IPS-NIHi7 (cell line): ENCODE measurements at regions not wholly inside any gene's neighbourhood (a gene's known extent, or its start where the extent isn't known, plus 50 kb on each side); places are given as distances from the start of the nearest gene placed in this dataset.
"Not testable (repeated sequence)": the region's sequence is repeated elsewhere in the genome, so short reads cannot be mapped to it uniquely, and the experiment has no call there.

Source experiments
- DNase-seq: peaks from one replicate; pipeline ENCODE4 v3.0.0; 2012; ENCODE audit warnings: mixed read lengths; ENCODE audit errors: extremely low spot score

DNA sequence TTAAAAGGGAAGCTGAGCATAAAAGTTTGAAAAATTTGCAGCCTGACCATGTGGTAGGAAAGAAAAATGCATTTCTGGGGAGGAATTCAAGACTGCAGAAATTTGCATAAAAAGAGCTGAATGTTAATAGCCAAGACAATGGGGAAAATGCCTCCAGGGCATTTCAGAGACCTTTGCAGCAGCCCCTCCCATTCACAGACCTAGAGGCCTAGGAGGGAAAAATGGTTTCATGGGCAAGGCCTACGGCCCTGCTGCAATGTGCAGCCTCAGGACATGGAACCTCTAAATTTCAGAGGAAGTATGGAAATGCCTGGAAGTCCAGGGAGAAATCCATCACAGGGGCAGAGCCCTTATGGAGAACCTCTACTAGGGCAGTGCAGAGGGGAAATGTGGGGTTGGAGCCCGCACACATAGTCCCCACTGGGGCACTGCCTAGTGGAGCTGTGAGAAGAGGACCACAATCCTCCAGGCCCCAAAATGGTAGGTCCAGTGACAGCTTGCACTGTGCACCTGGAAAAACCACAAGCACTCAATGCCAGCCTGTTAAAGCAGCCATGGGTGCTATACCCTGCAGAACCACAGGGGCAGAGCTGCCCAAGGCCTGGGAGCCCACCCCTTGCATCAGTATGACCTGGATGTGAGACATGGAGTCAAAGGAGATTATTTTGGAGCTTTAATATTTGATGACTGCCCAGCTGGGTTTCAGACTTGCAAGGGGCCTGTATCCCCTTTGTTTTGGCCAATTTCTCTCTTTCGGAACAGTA lies 243.8 kb downstream of the DNAJB9 start:
- DNase-seq, result no peak

DNA sequence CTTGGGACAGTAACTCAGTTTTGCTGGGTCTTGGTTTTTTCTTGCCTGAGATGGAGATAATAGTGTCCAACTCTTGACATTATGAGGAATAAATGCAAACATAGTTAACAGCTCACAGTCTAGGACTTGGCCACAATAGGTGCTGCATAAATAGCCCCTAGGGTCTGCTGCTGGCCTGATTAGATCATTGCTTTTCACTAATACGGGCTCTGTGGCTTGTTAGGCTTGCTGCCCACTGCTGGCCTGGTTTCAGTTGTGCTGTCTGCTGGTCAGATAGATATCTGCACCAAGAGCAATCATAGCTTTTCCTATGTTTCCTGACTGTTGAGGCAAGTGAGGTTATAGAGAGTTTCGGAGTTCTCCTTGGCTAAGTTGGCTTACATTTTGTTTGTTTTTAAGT lies 246.1 kb downstream of the DNAJB9 start:
- DNase-seq, result peak; percentile 15

DNA sequence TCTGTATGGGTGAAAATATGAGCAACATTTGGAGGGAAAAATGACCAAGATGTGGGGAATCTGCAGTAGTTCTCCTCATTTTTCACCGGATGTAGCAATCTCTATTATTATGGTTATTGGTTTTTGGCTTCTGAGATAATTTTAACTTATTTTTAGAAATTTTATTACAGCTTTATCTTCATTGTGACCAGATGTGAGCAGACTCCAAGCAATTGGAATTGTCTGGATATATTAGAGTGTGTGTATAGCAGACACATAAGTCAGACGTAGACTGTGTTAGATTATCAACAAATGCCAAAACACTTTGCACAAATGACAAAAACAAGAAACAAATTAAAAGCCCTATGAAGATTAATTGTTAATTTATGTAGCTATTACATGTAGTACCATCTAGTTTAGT lies 249.1 kb downstream of the DNAJB9 start:
- no peak for DNase-seq

DNA sequence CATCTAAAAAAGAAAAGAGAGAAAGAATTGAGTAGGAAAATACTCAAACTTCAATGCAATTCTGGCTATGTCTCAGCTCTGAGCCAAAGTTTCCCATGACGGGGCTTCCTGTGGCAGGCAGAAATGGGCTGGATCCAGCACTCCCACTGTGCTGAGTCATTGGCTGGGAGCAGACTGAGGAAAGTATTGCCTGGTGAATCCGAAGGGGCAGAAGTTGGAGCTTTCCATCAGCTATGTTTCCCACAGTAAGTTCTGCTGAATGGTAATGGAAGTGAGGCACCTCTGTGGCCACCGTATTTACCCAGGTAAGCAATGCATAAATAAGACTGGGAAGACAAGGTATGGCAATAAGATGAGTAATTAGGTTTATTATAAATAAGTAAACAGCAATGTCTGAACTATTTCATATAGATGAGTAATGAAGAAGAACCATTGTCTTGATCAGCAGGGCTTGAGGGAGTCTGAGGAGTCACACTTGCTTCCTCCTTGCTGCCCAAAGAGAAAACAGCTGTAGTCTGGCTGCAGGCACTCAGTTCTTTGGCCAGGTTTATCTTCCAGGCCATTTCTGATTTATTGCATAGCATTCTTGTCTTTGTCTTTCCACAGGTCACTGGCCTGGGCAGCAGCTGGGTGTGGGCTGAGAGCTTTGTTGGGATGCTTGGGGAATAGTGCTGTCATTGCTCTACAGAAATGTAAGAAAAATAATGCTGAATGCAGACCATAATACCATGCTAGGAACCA lies 255.3 kb downstream of the DNAJB9 start:
- peak; percentile 51 for DNase-seq

DNA sequence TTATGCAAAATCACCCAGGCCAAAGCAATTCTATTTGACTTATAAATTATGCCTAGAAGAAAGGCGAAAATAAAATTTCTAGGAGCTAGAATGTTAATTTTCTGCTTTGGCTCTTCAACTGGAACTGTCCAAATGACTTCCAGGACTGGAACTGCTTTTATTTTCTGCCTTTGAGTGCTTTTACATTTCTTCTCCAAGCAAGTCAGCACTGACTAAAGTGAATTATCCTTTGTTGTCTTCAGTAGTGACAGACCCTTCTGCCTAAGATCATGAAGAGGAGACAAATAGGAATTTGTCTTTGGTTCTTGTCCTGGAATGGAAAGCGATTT lies 255.9 kb downstream of the DNAJB9 start:
- DNase-seq, result no peak

DNA sequence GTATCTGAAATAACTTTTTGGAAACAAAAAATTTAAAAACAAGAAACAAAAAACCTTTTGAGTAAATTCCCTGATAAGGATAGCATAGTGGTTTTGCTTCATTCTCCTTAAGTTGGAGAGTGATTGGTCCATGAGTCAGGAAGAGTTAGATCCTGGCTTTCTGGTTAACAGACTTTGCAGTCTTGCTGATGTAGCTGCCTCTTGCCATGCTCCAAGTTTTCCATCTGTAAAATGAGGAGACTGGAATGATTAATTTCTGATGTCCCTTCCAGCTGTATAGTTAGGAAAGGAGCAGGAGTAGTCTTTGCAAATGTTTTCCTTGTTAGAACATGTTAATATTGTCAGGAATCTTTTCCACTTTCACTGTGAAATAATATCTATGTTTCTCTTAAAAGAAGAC lies 266.6 kb downstream of the DNAJB9 start:
- no peak for DNase-seq

DNA sequence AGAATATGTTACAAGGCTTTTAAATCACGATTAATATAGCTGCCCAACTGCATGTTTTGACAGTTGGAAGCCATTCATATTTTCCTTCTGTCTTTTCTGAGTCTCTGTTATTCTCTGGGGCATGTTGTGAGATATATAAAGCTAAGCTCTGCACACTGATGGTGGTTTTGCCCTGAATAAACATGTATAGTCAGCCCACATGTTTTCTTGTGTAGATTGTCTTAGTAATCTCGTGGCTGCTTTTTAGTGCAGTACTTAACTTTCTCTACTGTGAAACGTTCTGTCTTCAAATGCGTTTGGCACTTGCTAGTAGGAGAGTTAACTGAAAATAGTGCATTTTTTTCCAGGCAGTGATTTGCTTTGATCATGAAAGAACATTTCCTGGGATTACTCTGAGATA lies 268.5 kb downstream of the DNAJB9 start:
- DNase-seq, result no peak

DNA sequence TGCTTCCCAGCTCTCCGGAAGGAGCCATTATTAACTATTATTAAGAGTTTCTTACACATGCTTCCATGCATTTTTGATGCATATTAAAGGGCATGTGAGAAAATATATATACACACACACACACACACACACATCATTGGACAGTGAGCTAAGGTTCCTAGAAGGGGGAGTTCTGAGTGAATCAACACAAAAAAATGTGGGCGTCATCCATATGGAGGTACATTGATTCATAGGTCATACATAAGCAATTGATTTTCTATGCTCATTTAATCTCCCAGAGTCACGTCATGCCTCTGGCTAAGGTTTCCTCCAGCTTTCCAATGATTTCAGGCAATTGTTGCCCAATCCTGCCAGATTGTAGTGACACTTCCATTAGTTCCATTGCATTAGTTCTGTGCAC lies 269.4 kb downstream of the DNAJB9 start:
- no peak for DNase-seq

DNA sequence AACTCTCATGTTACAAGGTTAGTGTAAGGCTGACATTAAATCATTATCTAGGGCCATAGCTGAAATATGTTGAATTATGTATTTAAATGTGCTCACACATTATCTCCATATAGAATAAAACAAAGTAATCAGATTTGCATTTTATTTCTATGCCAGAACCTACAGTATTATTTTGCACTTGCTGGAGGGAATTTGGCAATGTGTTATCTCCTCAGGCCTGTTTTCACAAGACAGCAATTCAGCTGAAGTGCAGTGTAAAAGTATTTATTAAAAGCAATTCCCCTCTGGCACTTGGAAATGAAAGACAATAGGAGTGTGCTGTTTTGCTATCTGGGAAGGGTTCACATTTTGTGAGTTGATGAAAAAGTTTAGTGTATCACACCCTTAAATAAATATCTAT lies 276.3 kb downstream of the DNAJB9 start:
- DNase-seq, result no peak

DNA sequence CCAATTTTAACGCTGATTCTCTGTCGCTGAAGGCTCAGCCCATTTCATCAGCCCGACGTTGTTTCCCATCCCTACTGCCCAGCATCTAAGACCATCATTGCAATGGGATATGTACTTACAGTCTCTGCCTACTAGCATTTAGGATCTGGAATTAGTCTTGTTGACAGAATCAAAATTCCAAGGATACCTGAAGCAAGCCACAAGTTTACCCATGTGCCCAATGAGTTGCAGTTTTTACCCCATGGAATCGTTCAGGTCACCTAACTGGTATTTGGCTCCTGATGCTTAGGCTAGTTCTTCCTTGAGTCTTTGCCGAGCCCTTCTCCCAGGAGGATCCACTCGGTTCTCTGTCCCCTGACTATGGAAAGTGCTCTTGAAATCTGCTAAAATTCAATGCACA lies 276.8 kb downstream of the DNAJB9 start:
- no peak for DNase-seq

DNA sequence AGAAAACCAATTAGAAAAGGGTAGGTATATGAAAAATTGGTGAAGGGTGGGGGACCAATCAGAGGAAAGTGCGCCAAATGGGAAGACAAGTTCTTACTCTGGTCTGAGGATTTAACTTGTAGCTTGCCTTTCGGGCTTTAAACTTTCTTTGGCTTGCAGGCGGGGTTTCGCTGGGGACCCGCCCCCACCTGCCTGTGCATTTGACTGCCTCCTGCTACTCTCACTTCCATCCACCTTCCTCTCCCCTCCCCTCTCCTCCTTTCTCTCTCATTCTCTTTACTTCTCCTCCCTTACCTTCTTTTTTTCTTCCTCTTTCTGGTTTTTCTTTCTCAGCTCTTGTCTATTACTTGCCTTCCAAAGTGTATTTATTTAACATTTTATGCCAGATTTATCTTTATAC lies 278.8 kb downstream of the DNAJB9 start:
- DNase-seq, result peak; percentile 16

DNA sequence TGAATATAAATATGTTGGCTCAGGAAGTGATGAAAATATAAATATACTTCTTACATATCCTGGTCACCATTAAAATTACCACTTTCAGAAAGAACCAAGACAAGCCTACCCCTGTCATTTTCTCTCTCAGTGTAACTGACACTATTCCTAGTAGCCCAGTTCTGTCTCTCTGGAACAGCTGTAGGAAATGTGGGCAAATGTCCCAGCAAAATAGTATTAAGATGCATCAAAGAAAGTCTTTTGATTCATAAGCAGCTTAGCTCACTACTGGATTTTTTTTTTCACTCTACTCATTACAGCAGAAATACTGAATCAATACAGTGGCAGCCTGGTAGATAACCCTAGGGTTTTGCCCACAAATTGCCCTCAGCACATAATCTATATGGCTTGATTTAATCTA lies 290.9 kb downstream of the DNAJB9 start:
- no peak for DNase-seq

DNA sequence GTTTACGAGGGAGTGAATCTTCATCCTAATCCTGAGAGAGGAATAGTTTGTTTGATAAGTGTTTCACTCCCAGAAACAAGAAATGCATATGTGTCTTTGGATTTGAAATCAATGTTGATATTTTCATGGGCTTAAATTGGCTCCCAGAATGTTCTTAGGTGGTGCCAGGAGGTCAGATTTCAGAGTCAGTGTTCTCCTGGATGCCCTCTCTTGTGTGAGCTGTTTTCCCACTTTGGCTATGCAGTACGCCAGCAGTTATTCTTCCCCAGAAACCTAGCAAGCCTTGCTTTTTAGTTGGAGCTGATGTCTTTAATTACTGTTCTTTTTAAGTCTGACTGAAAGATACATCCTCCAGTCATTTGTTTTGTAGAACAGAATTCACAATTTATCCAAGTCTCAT lies 291.4 kb downstream of the DNAJB9 start:
- no peak for DNase-seq

DNA sequence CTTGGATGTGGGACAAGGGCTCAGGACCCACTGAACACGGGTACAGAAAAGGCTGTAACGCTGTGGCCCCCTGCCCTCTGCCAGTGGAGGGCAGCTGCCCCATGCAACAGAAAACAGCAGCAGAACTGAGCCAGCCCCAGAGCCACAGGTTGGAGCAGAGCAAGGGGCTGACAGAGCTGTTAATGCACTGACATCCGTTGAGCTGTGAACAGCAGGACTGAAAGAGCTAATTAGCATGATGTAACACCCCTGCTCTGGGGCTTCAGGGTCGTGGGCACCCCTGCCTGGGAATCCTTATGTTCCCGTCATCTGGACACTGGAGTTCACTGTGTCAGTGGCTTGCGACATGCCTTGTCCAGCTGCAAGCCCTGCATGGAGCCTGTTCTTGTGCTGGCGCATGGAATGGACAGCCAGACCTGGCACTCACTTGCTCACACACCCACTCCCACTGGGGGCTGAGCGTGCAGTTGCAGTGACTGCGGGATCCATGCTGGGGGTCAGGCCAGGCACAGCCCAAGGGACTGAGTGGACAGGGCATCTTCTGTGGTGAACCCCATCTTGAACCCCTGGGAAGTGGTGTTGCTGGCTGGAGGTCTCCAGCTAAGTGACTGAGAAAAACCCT lies 293.7 kb downstream of the DNAJB9 start:
- no peak for DNase-seq

DNA sequence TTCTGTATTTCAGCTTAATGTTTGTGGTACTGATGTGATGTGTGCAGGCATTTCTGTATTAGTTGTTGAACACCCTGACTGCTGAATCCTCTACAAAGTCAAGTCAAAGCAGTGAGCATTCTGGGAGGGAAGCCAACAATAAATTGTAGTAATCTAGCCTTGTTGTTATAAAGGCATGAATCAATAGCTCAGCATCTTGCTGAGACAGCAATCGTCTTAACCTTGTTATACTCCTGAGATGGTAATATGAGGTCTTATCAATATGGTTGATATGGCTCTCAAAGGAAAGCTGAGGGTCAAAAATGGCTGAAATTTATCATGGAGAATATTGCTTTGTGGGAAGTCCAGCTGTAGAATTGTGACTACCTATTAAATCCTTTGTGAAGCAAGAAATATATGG lies 299.4 kb downstream of the DNAJB9 start:
- no peak for DNase-seq

DNA sequence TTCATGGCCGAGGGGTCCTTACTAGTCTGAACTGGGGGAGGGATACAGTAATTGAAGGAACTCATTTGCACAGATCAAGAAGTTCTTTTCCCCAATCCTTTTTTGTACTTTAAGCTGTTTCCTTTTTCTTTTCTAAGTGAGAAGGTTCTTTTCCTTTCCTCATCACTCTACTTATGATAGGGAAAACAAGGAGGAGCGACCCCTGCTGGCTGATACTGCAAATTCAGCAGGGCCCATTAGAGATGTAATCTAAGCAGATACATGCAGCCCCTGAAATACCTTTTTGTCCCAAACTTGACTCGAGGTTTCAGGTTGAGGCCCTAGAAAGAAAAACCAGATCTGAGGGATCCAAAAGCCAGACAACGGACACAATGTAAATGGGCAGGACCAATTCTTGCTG lies 305.5 kb downstream of the DNAJB9 start:
- DNase-seq, result peak; percentile 58

DNA sequence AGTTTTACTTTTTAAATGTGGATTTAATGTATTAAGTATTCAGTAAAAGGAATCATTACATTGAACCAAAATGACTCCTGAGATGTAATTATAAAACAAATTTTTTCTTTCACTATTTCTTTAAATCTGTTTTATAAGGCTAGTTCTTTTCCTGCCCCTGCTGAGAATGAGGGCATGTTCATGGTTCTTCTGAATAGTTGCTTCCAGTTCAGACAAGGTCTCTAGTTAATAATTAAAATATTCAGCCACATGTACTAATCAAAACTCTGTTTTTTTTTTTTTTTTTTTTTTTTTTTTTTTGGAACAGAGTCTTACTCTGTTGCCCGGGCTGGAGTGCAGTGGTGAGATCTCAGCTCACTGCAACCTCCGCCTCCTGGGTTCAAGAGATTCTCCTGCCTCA lies 321.2 kb downstream of the DNAJB9 start:
- DNase-seq, result no peak

DNA sequence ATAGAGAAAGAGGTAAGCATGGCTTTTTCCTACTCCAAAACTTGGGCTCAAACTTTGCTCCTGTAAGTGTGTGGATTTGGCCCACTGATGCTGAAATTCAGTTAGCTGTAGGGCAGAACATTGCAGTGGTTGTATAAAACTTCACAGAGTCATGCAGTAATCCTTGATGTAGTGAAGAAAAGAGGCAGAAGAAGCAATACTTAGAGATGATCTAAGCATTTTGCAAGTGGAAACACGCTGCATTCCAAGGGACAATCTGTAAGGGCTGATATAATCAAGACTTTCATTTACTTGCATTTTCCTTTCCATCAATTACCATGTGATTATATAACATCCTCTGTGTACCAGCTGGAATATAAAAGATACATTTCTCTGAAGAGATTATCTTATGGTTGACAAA lies 338.8 kb downstream of the DNAJB9 start:
- no peak for DNase-seq

DNA sequence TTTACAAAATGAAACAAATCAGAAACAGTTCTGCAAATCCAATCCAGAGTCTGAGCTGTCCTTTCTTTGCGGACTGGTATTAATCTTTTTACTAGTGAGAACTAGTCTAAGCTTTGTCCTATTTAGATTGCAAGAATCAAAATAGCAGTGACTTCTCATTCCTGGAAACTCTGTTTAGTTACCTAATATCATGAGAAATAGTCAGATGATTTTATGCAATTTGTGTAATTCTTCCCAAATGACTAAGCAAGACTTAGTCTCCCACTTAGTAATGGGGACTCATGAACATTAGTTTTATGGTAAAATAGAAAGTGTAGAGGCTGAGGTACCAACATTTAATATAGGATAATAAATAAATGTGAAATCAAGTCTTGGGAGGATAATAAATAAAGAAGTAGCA lies 341.3 kb downstream of the DNAJB9 start:
- no peak for DNase-seq

DNA sequence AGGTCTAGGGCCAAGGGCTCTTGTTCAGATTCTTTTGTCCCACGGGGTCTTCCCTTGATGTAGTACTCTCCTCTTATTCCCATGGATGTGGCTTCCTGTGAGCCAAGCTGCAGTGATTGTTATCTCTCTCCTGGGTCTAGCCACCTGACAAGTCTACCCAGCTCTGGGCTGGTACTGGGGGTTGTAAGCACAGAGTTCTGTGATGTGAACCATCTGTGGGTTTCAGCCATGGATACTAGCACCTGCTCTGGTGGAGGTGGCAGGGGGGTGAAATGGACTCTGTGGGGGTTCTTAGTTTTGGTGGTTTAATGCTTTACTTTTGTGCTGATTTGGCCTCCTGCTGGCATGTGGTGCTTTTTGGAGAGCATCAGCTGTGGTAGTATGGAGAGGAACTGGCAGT lies 350.8 kb downstream of the DNAJB9 start:
- DNase-seq, result no peak

DNA sequence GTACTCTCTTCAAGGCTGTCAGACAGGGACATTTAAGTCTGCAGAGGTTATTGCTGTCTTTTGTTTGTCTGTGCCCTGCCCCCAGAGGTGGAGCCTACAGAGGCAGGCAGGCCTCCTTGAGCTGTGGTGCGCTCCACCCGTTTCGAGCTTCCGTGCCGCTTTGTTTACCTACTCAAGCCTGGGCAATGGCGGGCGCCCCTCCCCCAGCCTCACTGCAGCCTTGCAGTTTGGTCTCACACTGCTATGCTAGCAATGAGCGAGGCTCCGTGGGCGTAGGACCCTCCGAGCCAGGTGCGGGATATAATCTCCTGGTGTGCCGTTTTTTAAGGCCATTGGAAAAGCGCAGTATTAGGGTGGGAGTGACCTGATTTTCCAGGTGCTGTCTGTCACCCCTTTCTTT lies 373.4 kb downstream of the DNAJB9 start:
- DNase-seq, result not testable (repeated sequence)

DNA sequence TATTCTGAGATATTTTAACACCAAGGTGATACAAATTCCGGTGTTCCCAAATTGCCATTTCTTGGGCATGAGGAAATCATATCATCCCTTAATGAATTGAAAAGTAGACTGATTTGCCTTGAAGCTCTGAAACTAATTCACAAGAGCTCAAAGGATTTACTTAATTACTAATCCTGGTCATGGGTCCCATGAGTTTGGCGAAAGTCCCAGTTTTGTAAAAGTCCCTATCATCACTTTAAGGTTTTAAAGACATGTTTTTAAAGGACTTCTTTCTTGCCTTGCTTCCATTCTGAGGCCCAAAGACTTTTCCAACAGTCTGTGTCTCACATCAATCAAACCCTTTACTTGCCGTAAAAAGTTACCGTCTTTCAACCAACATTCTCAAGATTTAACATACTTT lies 377.9 kb downstream of the DNAJB9 start:
- DNase-seq, result no peak

DNA sequence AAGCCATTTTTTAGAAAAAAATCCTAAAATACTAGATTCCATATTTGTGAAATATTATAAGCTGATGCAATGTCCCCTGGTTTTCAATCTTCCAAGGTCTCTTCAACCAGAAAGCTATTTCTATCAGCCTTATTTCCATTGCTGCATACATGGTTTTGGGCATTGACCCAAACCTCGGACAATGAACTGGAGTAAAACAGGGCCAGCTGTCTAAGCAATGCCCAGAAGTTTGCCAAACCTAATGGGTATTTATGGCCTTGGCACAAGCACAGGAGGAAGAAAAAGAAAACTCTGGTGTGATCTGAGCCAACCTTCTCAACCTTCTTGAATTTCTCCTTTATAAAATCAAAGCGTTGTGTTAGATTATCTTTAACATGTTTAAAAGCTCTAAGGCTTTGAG lies 402.3 kb downstream of the DNAJB9 start:
- no peak for DNase-seq
